ENCODE measurements at regions not wholly inside any gene's neighbourhood (a gene's known extent, or its start where the extent isn't known, plus 50 kb on each side); places are given as distances from the start of the nearest gene placed in this dataset.

DNA sequence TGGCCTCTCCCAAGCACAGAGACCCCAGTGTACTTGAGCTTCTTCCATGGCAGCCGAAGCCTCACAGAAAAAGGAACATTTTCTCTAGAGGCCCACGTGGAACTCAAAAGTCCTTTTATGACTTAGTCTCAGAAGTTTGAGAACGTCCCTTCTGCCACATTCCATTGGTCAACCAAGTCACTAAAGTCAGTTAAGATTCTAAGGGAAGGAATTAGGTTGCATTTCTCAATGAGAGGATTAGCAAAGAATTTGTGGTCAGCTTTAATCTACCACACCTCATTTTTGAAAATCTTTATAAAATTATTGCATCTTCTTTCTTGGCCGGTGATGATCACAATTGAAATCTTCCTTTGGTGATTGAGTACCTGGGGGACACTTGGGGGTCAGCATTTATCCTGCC, 279.9 kb upstream of the TBX3 start:
- no peak for TF ChIP-seq POLR2A (IDR thresholded peaks at IDR 0.05; ENCODE audit: low read length)
- TF ChIP-seq BHLHE40 (IDR thresholded peaks at IDR 0.05; ENCODE audit: low read depth, low read length): no peak
- TF ChIP-seq CTCF (IDR thresholded peaks at IDR 0.05): no peak
- TF ChIP-seq REST (IDR thresholded peaks at IDR 0.05): no peak
- no peak for TF ChIP-seq JUNB (IDR thresholded peaks at IDR 0.05)
- TF ChIP-seq SMC3 (IDR thresholded peaks at IDR 0.05): no peak
- no peak for TF ChIP-seq MAFK (IDR thresholded peaks at IDR 0.05; ENCODE audit: partially characterized antibody)
- no peak for TF ChIP-seq ESRRA (IDR thresholded peaks at IDR 0.05; ENCODE audit: borderline replicate concordance, low read length)
- no peak for TF ChIP-seq NFE2L2 (conservative IDR thresholded peaks at IDR 0.05; ENCODE audit: low read length)
- TF ChIP-seq MAZ (IDR thresholded peaks at IDR 0.05; ENCODE audit: borderline replicate concordance, low read depth, low read length): no peak
- no peak for TF ChIP-seq EP300 (IDR thresholded peaks at IDR 0.05)

Data from A549 (cell line).